NCI-H82 (cell line): ENCODE measurements at regions not wholly inside any gene's neighbourhood (a gene's known extent, or its start where the extent isn't known, plus 50 kb on each side); places are given as distances from the start of the nearest gene placed in this dataset.

Experiments
- DNase-seq: peaks from one replicate; lab custom pipeline; 2025; lab: John Stamatoyannopoulos, UW

GRCh38 chr5:110031402-110032140 lies 341.8 kb downstream of the MAN2A1 start:
- peak; percentile 55 for DNase-seq

GRCh38 chr5:110032376-110032775 lies 342.6 kb downstream of the MAN2A1 start:
- DNase-seq = peak; percentile 62

- DNase-seq = no peak
Observed at GRCh38 chr5:110034056-110034600, 344.4 kb downstream of the MAN2A1 start.

GRCh38 chr5:110038297-110038997 lies 348.7 kb downstream of the MAN2A1 start:
- no peak for DNase-seq

- DNase-seq = no peak
Observed at GRCh38 chr5:110040178-110040577, 350.5 kb downstream of the MAN2A1 start.

- DNase-seq = no peak
Observed at GRCh38 chr5:110043025-110043424, 353.3 kb downstream of the MAN2A1 start.

- DNase-seq = no peak
Observed at GRCh38 chr5:110045158-110045557, 355.4 kb downstream of the MAN2A1 start.

- peak; percentile 82 for DNase-seq
Observed at GRCh38 chr5:110048491-110048890, 358.8 kb downstream of the MAN2A1 start.

GRCh38 chr5:110049816-110050215 lies 360.1 kb downstream of the MAN2A1 start:
- DNase-seq = no peak

GRCh38 chr5:110050640-110051345 lies 361.1 kb downstream of the MAN2A1 start:
- DNase-seq = no peak

GRCh38 chr5:110053205-110053604 lies 363.5 kb downstream of the MAN2A1 start:
- no peak for DNase-seq

- DNase-seq = no peak
Observed at GRCh38 chr5:110053824-110054223, 364.1 kb downstream of the MAN2A1 start.

- peak; percentile 72 for DNase-seq
Observed at GRCh38 chr5:110054240-110054639, 364.5 kb downstream of the MAN2A1 start.

GRCh38 chr5:110055302-110055701 lies 365.6 kb downstream of the MAN2A1 start:
- DNase-seq = no peak

GRCh38 chr5:110056580-110057114 lies 366.9 kb downstream of the MAN2A1 start:
- DNase-seq = no peak

- no peak for DNase-seq
Observed at GRCh38 chr5:110058175-110058574, 368.4 kb downstream of the MAN2A1 start.

- DNase-seq = no peak
Observed at GRCh38 chr5:110062246-110062645, 372.5 kb downstream of the MAN2A1 start.

- no peak for DNase-seq
Observed at GRCh38 chr5:110063640-110064602, 374.2 kb downstream of the MAN2A1 start.

- no peak for DNase-seq
Observed at GRCh38 chr5:110064603-110065268, 375.0 kb downstream of the MAN2A1 start.

GRCh38 chr5:110070836-110071235 lies 381.1 kb downstream of the MAN2A1 start:
- no peak for DNase-seq

GRCh38 chr5:110072651-110073050 lies 382.9 kb downstream of the MAN2A1 start:
- DNase-seq = no peak
